ENCODE measurements at regions not wholly inside any gene's neighbourhood (a gene's known extent, or its start where the extent isn't known, plus 50 kb on each side); places are given as distances from the start of the nearest gene placed in this dataset.
"Not testable (repeated sequence)": the region's sequence is repeated elsewhere in the genome, so short reads cannot be mapped to it uniquely, and the experiment has no call there.

GRCh38 chr1:104331763-104332162, 582.1 kb downstream of the AMY1C start:
- Histone ChIP-seq H3K18ac (ENCODE audit: insufficient read length, low read depth, low read length) (no peak overlapping the region), H2BK5ac (ENCODE audit: insufficient read length, low read length) (no peak overlapping the region), H3K27me3 (ENCODE audit: insufficient read depth, low read length) (no peaks in the 10 kb centered on the region), H4K8ac (replicated peaks; ENCODE audit: insufficient read length, low read depth, low read length) (no peak overlapping the region), H2BK12ac (ENCODE audit: insufficient read length, low read depth, low read length) (no peak overlapping the region), H3K79me2 (ENCODE audit: insufficient read depth, low read length) (no peaks in the 10 kb centered on the region), H3K4ac (ENCODE audit: low read depth, low read length) (no peak overlapping the region), H3K23me2 (ENCODE audit: insufficient read length, low read depth, low read length, poor library complexity, severe bottlenecking) (no peaks in the 10 kb centered on the region), H3K27ac (ENCODE audit: insufficient read length, low read depth, low read length) (no peak overlapping the region), H3T11ph (ENCODE audit: low read length) (no peak overlapping the region), H3K9ac (ENCODE audit: extremely low read depth, insufficient read length, low read length) (no peak overlapping the region), H3K14ac (ENCODE audit: insufficient read depth, low read length) (no peak overlapping the region), H3K23ac (ENCODE audit: insufficient read length, low read depth, low read length) (no peak overlapping the region), H4K91ac (ENCODE audit: insufficient read length, low read depth, low read length) (no peak overlapping the region), H3K4me2 (ENCODE audit: insufficient read depth, insufficient read length, low read length) (no peak overlapping the region), H2BK20ac (ENCODE audit: low read depth, low read length, poor library complexity, severe bottlenecking) (no peak overlapping the region), H2BK15ac (ENCODE audit: low read depth, low read length) (no peak overlapping the region), H4K5ac (ENCODE audit: insufficient read length, low read depth, low read length) (no peak overlapping the region), H4K20me1 (ENCODE audit: control insufficient read depth, insufficient read depth, insufficient read length) (no peaks in the 10 kb centered on the region), H2BK120ac (ENCODE audit: low read depth, low read length, poor library complexity, severe bottlenecking) (no peak overlapping the region), H2AK5ac (ENCODE audit: insufficient read length, low read length) (no peak overlapping the region), H3K9me3 (ENCODE audit: control insufficient read depth, low read depth, low read length) (no peaks in the 10 kb centered on the region), H3K79me1 (ENCODE audit: insufficient read depth, low read depth, low read length, poor library complexity, severe bottlenecking) (no peaks in the 10 kb centered on the region), H3K56ac (ENCODE audit: insufficient read length, low read depth, low read length) (no peak overlapping the region), H2AFZ (ENCODE audit: low read length) (no peak overlapping the region), H3K4me1 (ENCODE audit: insufficient read depth, low read length) (no peaks in the 10 kb centered on the region)
- Mint-ChIP-seq H3K4me3 (no peak overlapping the region), H3K27ac (no peak overlapping the region), H3K27me3 (ENCODE audit: low read depth) (no peaks in the 10 kb centered on the region; the same call in 1 of the 2 replicates), H3K36me3 (ENCODE audit: insufficient read depth in 1 of 3, low read depth in 3 of 3) (peaks cover 0 to under 1% (median 0%) of the 10 kb centered on the region in 3 experiments; a peak in 1 of 7 replicates), H3K4me1 (no peaks in the 10 kb centered on the region), H3K9me3 (peaks cover under 1 to 28% of the 10 kb centered on the region in 2 experiments; a peak in 4 of 5 replicates)
- DNase-seq = no peak
- WGBS (ENCODE audit: extremely low coverage, insufficient read length, low lambda C conversion rate) = no CpG with 5 or more reads among the region's 3 CpGs
- no peak for TF ChIP-seq CTCF (conservative IDR thresholded peaks at IDR 0.05)

- not testable (repeated sequence) for H3K9me3 ChIP-seq (ENCODE audit: control insufficient read depth, low read depth, low read length); H3K56ac ChIP-seq (ENCODE audit: insufficient read length, low read depth, low read length); H4K8ac ChIP-seq (replicated peaks; ENCODE audit: insufficient read length, low read depth, low read length); H3K4me1 Mint-ChIP-seq; H3K14ac ChIP-seq (ENCODE audit: insufficient read depth, low read length); H4K5ac ChIP-seq (ENCODE audit: insufficient read length, low read depth, low read length); H3K36me3 Mint-ChIP-seq (ENCODE audit: insufficient read depth in 1 of 3, low read depth in 3 of 3); H3K4me2 ChIP-seq (ENCODE audit: insufficient read depth, insufficient read length, low read length); H4K91ac ChIP-seq (ENCODE audit: insufficient read length, low read depth, low read length); H3K23me2 ChIP-seq (ENCODE audit: insufficient read length, low read depth, low read length, poor library complexity, severe bottlenecking); H3K4me3 Mint-ChIP-seq; H2BK120ac ChIP-seq (ENCODE audit: low read depth, low read length, poor library complexity, severe bottlenecking); H2BK20ac ChIP-seq (ENCODE audit: low read depth, low read length, poor library complexity, severe bottlenecking); H3K23ac ChIP-seq (ENCODE audit: insufficient read length, low read depth, low read length); H2BK12ac ChIP-seq (ENCODE audit: insufficient read length, low read depth, low read length); H3T11ph ChIP-seq (ENCODE audit: low read length); H2AK5ac ChIP-seq (ENCODE audit: insufficient read length, low read length); H3K4me1 ChIP-seq (ENCODE audit: insufficient read depth, low read length); H3K27ac Mint-ChIP-seq; H3K79me2 ChIP-seq (ENCODE audit: insufficient read depth, low read length); H2AFZ ChIP-seq (ENCODE audit: low read length); H3K27ac ChIP-seq (ENCODE audit: insufficient read length, low read depth, low read length); H3K4ac ChIP-seq (ENCODE audit: low read depth, low read length); DNase-seq; H3K79me1 ChIP-seq (ENCODE audit: insufficient read depth, low read depth, low read length, poor library complexity, severe bottlenecking); H3K9ac ChIP-seq (ENCODE audit: extremely low read depth, insufficient read length, low read length); H3K18ac ChIP-seq (ENCODE audit: insufficient read length, low read depth, low read length); H2BK5ac ChIP-seq (ENCODE audit: insufficient read length, low read length); H3K27me3 Mint-ChIP-seq (ENCODE audit: low read depth); H2BK15ac ChIP-seq (ENCODE audit: low read depth, low read length); H4K20me1 ChIP-seq (ENCODE audit: control insufficient read depth, insufficient read depth, insufficient read length); H3K27me3 ChIP-seq (ENCODE audit: insufficient read depth, low read length)
- WGBS (ENCODE audit: extremely low coverage, insufficient read length, low lambda C conversion rate) = no CpG with 5 or more reads among the region's 5 CpGs
- H3K9me3 Mint-ChIP-seq = peaks cover 5 to 47% of the 10 kb centered on the region in 2 experiments; a peak in 4 of 5 replicates
Measured at GRCh38 chr1:104337927-104338326, 588.2 kb downstream of the AMY1C start.

All from H9 (cell line).